Left lung (tissue), 4 donors: ENCODE measurements at regions not wholly inside any gene's neighbourhood (a gene's known extent, or its start where the extent isn't known, plus 50 kb on each side); places are given as distances from the start of the nearest gene placed in this dataset.

Source experiments
- ATAC-seq: fragments of 200-7000 bp; cut with Tn5 transposase; one replicate; pipeline ENCODE4 v1.9.1; 2020; ENCODE audit warnings: moderate library complexity
- DNase-seq, 4 donors: peaks; one replicate each; pipeline ENCODE4 v3.0.0-alpha.2; 2013 to 2020
- H3K27ac ChIP-seq, 2 donors: fragments of 200-600 bp; sonication (generic) in 1 of 2; one replicate each; pipeline versions ENCODE4 v1.5.0 to v1.8.0; 2020 to 2021
- H3K27me3 ChIP-seq, 2 donors: fragments of 200-600 bp; sonication (generic) in 1 of 2; one replicate each; pipeline versions ENCODE4 v1.5.0 to v1.8.0; 2020 to 2021
- H3K36me3 ChIP-seq, 2 donors: fragments of 200-600 bp; sonication (generic) in 1 of 2; one replicate each; pipeline versions ENCODE4 v1.5.0 to v1.8.0; 2020 to 2021
- H3K4me1 ChIP-seq, 2 donors: fragments of 200-600 bp; one replicate each; pipeline ENCODE4 v1.8.0; 2021
- H3K4me3 ChIP-seq, 2 donors: fragments of 200-600 bp; sonication (generic) in 1 of 2; one replicate each; pipeline versions ENCODE4 v1.5.0 to v1.8.0; 2020 to 2021; ENCODE audit warnings: mild to moderate bottlenecking in 1 of 2
- H3K9me3 ChIP-seq, 2 donors: fragments of 200-600 bp; sonication (generic) in 1 of 2; one replicate each; pipeline versions ENCODE4 v1.5.0 to v1.8.0; 2020 to 2021
- intact Hi-C, 2 donors: fragments of 100-400 bp; cut with DNase I; formaldehyde crosslinking; loops; one replicate each; pipeline versions ENCODE4 v1.11.2 to v1.14.2; 2022
- TF ChIP-seq, protein P1 (sequence below), 2 donors: fragments of 200-600 bp; sonication (generic) in 1 of 2; IDR thresholded peaks; one replicate each; pipeline versions ENCODE4 v1.5.0 to v1.8.0; 2021; ENCODE audit warnings: antibody characterized with exemption in 2 of 2
- donor health status: DM: no; HTN: yes; CAD: no.
- donor health status: DM: no; HTN: no; CAD: no.

DNA sequence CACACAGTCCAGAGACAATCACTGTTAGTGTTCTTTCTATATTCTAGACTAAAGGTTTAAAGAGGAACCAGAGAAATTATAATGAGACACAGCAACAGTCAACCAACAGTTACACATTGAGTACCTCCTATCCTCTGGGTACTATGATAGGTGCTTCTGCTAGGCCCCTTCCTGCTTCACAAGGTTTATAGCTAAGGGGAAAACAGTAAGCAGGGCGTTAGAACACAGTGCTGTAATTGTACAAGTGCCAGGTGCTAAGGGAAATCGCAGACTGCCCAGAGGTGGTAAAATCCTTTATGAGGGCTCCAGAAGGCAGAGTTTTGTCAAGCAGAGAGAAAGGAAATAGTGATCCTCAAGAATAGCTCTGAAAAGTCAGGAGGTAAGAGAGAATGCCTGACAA, 297.2 kb upstream of the FAT3 start:
- no peak overlapping the region for H3K27ac ChIP-seq
- ATAC-seq, result no peak
- TF ChIP-seq, protein P1, sequence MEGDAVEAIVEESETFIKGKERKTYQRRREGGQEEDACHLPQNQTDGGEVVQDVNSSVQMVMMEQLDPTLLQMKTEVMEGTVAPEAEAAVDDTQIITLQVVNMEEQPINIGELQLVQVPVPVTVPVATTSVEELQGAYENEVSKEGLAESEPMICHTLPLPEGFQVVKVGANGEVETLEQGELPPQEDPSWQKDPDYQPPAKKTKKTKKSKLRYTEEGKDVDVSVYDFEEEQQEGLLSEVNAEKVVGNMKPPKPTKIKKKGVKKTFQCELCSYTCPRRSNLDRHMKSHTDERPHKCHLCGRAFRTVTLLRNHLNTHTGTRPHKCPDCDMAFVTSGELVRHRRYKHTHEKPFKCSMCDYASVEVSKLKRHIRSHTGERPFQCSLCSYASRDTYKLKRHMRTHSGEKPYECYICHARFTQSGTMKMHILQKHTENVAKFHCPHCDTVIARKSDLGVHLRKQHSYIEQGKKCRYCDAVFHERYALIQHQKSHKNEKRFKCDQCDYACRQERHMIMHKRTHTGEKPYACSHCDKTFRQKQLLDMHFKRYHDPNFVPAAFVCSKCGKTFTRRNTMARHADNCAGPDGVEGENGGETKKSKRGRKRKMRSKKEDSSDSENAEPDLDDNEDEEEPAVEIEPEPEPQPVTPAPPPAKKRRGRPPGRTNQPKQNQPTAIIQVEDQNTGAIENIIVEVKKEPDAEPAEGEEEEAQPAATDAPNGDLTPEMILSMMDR (IDR thresholded peaks at IDR 0.05), result no peak
- DNase-seq, result no peak
- no peaks in the 10 kb centered on the region for H3K27me3 ChIP-seq
- no peaks in the 10 kb centered on the region for H3K4me1 ChIP-seq
- H3K9me3 ChIP-seq, result peaks cover 0 to 1% of the 10 kb centered on the region in 2 donors
- intact Hi-C loops, result no loop called here
- no peak overlapping the region for H3K4me3 ChIP-seq
- no peaks in the 10 kb centered on the region for H3K36me3 ChIP-seq

DNA sequence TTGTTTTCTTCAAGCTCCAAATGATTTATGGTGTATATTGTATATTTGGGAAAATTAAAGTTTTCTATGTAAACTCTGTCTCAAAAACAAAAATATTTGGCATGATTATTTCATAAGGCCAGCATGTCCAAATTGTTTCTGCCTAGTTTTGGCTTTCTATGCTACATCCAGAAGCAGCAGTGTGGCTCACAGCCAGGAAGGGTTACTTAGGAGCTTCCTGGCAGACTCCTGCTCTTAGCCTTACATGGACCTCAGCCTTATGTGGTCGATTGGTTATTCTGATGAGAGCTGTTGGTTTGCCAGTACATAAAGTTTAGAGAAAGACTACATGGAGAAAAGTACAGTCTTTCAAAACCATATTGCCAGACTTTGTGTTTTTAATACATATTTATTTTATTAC, 297.7 kb upstream of the FAT3 start:
- intact Hi-C loops, result no loop called here
- no peaks in the 10 kb centered on the region for H3K27me3 ChIP-seq
- DNase-seq (peak in 1 of 4 donors; percentile 52), ATAC-seq (no peak)
- H3K27ac ChIP-seq, result no peak overlapping the region
- H3K4me3 ChIP-seq, result no peak overlapping the region
- peaks cover 0 to 1% of the 10 kb centered on the region in 2 donors for H3K9me3 ChIP-seq
- H3K36me3 ChIP-seq, result no peaks in the 10 kb centered on the region
- TF ChIP-seq, protein P1 (IDR thresholded peaks at IDR 0.05), result no peak
- no peaks in the 10 kb centered on the region for H3K4me1 ChIP-seq

DNA sequence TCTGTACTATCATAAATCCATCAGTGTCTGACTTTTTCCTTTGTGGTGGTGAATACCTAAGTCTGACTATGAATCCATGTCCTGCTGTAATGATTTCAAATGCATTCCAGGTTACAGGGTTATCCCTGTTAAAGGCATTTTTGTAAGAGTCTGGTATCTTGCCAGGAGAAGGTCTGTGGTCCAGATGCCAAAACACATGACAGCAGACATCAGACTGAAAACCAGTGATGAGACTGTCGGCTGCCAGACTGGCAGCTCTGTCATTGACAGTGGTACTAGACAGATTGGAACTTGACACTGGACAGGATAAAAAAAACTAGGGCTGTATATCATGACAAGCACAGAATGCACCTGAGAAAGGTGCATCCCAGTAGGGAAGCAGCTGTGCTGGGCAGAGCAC, 301.8 kb upstream of the FAT3 start:
- Histone ChIP-seq H3K27me3 (no peaks in the 10 kb centered on the region), H3K27ac (no peak overlapping the region), H3K4me1 (no peaks in the 10 kb centered on the region), H3K4me3 (no peak overlapping the region), H3K36me3 (no peaks in the 10 kb centered on the region), H3K9me3 (no peaks in the 10 kb centered on the region)
- ATAC-seq, result no peak
- TF ChIP-seq, protein P1 (IDR thresholded peaks at IDR 0.05), result no peak
- intact Hi-C loops, result no loop called here
- DNase-seq, result no peak

DNA sequence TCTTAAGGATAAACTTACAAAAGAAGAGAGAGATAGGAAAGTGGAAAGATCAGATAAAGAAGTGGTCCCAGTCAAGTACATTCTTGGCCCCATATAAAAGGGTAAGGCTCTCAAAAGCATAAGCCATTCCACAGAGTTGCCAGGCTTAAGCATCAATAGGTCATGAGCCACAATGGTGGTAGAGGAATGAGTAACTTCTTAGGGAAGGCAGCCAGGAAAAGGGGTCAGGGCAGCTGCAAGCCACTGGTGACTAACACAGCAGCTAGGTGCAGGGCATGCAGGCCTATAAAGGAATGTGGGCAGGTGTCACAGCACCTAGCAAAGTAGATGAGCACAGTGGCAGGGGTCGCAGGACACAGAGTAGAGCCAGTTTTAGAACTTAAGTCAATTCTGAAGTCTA, 302.6 kb upstream of the FAT3 start:
- Histone ChIP-seq H3K27me3 (no peaks in the 10 kb centered on the region), H3K4me1 (no peaks in the 10 kb centered on the region), H3K27ac (no peak overlapping the region), H3K4me3 (no peak overlapping the region), H3K9me3 (no peaks in the 10 kb centered on the region), H3K36me3 (no peaks in the 10 kb centered on the region)
- TF ChIP-seq, protein P1 (IDR thresholded peaks at IDR 0.05), result no peak
- intact Hi-C loops, result no loop called here
- ATAC-seq (peak; percentile 15), DNase-seq (peak in 1 of 4 donors; percentile 32)

DNA sequence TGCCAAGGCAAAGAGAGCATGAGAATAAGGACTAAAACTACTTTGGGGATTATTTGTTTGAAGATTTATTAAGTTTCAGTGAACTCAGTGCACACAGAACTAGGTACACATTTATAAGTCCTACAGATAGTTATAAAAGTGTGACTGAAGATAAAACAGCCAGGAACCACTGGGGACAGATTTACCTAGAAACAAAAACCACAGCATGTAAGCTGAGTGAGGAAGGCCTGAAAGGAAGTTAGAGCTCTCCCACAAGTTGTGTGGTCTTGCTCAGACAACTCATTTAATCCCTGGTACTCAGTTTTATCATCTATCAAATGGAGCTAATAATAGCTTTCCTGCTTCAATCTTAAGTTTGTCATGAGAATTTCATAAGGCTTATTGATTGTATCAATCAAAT, 311.2 kb upstream of the FAT3 start:
- ATAC-seq, result no peak
- Histone ChIP-seq H3K9me3 (no peaks in the 10 kb centered on the region), H3K27ac (no peak overlapping the region), H3K4me1 (no peaks in the 10 kb centered on the region), H3K27me3 (no peaks in the 10 kb centered on the region), H3K36me3 (no peaks in the 10 kb centered on the region), H3K4me3 (no peak overlapping the region)
- no peak for DNase-seq
- intact Hi-C loops, result no loop called here
- TF ChIP-seq, protein P1 (IDR thresholded peaks at IDR 0.05), result no peak
